ENCODE measurements at regions not wholly inside any gene's neighbourhood (a gene's known extent, or its start where the extent isn't known, plus 50 kb on each side); places are given as distances from the start of the nearest gene placed in this dataset.

DNA sequence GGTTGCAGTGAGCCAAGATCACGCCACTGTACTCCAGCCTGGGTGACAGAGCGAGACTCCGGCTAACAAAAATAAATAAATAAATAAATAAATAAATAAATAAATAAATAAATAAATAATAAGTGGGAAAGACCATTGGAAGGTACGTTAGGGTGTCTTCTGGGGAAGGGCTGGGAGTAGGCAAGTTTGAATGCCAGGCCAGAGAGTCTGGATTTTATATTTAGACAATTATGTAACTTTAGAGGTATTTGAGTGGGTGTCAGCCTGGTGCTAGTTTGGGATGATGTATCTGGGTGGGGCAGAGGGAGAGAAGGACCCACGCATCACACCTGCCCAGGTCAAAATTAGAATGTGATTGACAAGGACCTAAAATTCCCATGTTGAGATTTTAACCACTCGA lies 73.1 kb upstream of the PRNP start:
- no peak for TF ChIP-seq JUN (IDR thresholded peaks at IDR 0.05; ENCODE audit: low read depth, low read length)
- TF ChIP-seq KDM4A (IDR thresholded peaks at IDR 0.05; ENCODE audit: low read depth, low read length, severe bottlenecking): no peak
- TF ChIP-seq POLR2A (IDR thresholded peaks at IDR 0.05; ENCODE audit: control extremely low read depth in 1 of 2, low read depth in 2 of 2, low read length in 2 of 2): no peak
- TF ChIP-seq, protein P1, sequence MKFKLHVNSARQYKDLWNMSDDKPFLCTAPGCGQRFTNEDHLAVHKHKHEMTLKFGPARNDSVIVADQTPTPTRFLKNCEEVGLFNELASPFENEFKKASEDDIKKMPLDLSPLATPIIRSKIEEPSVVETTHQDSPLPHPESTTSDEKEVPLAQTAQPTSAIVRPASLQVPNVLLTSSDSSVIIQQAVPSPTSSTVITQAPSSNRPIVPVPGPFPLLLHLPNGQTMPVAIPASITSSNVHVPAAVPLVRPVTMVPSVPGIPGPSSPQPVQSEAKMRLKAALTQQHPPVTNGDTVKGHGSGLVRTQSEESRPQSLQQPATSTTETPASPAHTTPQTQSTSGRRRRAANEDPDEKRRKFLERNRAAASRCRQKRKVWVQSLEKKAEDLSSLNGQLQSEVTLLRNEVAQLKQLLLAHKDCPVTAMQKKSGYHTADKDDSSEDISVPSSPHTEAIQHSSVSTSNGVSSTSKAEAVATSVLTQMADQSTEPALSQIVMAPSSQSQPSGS (IDR thresholded peaks at IDR 0.05; ENCODE audit: low read length): no peak
- no peak for TF ChIP-seq EP300 (IDR thresholded peaks at IDR 0.05; ENCODE audit: borderline replicate concordance in 1 of 2, low read depth in 2 of 2, low read length in 2 of 2)
- no peak for TF ChIP-seq CTBP2 (IDR thresholded peaks at IDR 0.05; ENCODE audit: borderline replicate concordance, insufficient read depth, insufficient read length, low read length)
- Histone ChIP-seq H3K27ac (ENCODE audit: low read depth, low read length) (no peak overlapping the region), H4K5ac (ENCODE audit: insufficient read length, low read depth, low read length) (no peak overlapping the region), H4K20me1 (replicated peaks in 1 of 2; ENCODE audit: control insufficient read depth in 1 of 2, insufficient read depth in 2 of 2, low read length in 2 of 2) (no peaks in the 10 kb centered on the region), H3K4ac (replicated peaks; ENCODE audit: insufficient read length, low read depth, low read length) (no peak overlapping the region), H2BK120ac (replicated peaks; ENCODE audit: low read depth, low read length) (no peak overlapping the region), H3K23me2 (ENCODE audit: low read depth, low read length) (no peaks in the 10 kb centered on the region), H3K56ac (replicated peaks; ENCODE audit: insufficient read length, low read depth, low read length) (no peak overlapping the region), H2BK15ac (ENCODE audit: low read length) (no peak overlapping the region), H3K4me2 (ENCODE audit: insufficient read depth in 1 of 2, low read depth in 2 of 2, low read length in 2 of 2) (no peak overlapping the region), H3K27me3 (replicated peaks in 1 of 4; ENCODE audit: control insufficient read depth in 3 of 4, extremely low read depth in 1 of 4, insufficient read depth in 3 of 4, low read length in 3 of 4) (no peaks in the 10 kb centered on the region), H3K9ac (replicated peaks in 1 of 4; ENCODE audit: extremely low read depth in 1 of 4, low read depth in 3 of 4, low read length in 3 of 4) (no peak overlapping the region), H3K23ac (ENCODE audit: insufficient read length) (no peak overlapping the region), H4K91ac (replicated peaks; ENCODE audit: insufficient read length, low read length) (no peak overlapping the region), H3K4me1 (replicated peaks in 1 of 4; ENCODE audit: control insufficient read depth in 3 of 4, insufficient read depth in 4 of 4, low read length in 3 of 4) (no peaks in the 10 kb centered on the region; a peak in 2 of 7 replicates), H2AK5ac (ENCODE audit: low read depth, low read length) (no peak overlapping the region), H2BK12ac (ENCODE audit: low read depth, low read length) (no peak overlapping the region), H3K79me2 (ENCODE audit: control insufficient read depth in 1 of 2, insufficient read depth in 2 of 2, low read length in 2 of 2) (no peaks in the 10 kb centered on the region), H2BK20ac (ENCODE audit: low read length) (no peak overlapping the region), H3K14ac (ENCODE audit: insufficient read length) (no peak overlapping the region), H3K79me1 (ENCODE audit: low read depth, low read length) (no peaks in the 10 kb centered on the region), H3K4me3 (ENCODE audit: extremely low read depth in 1 of 4, insufficient read depth in 2 of 4, low read depth in 3 of 4, low read length in 4 of 4) (no peak overlapping the region), H4K8ac (ENCODE audit: extremely low read depth, insufficient read depth, low read length) (no peak overlapping the region), H3K36me3 (ENCODE audit: control insufficient read depth in 2 of 4, insufficient read depth in 4 of 4, low read length in 3 of 4) (no peaks in the 10 kb centered on the region), H2BK5ac (ENCODE audit: low read depth, low read length) (no peak overlapping the region), H2AFZ (ENCODE audit: low read length) (no peak overlapping the region), H3K18ac (ENCODE audit: extremely low read depth, low read length) (no peak overlapping the region), H3K9me3 (ENCODE audit: insufficient read depth in 2 of 2, low read depth in 1 of 2, low read length in 1 of 2) (no peaks in the 10 kb centered on the region)
- ChIA-PET POLR2A (ENCODE audit: partially characterized antibody) (no interaction called here), CTCF (ENCODE audit: partially characterized antibody) (interaction anchor here (0.6 to 6.0 kb wide), 28 partner anchors 8 to 343 kb away, joined by 3 to 104 read pairs (median 3); partner anchors contain the start of gene PRND)
- FAIRE-seq (no peak), DNase-seq (ENCODE audit: low read depth in 1 of 2, low spot score in 2 of 2) (no peak)
- 89% methylated on average over 6 of the region's 6 CpGs; no CpG with 5 or more reads in 1 of the 2 experiments for WGBS, 2 experiments (ENCODE audit: extremely low coverage in 1 of 2, insufficient coverage in 1 of 2, insufficient read length in 1 of 2, insufficient replicate concordance in 2 of 2, low coverage in 1 of 2, low lambda C conversion rate in 2 of 2, missing lambda C conversion rate in 1 of 2)

All from H1 (cell line).